HT-29 (cell line): ENCODE measurements at regions not wholly inside any gene's neighbourhood (a gene's known extent, or its start where the extent isn't known, plus 50 kb on each side); places are given as distances from the start of the nearest gene placed in this dataset. TPM values are rescaled to one million over a fixed set of nuclear protein-coding genes. Genes with fewer than 3 reads are reported as not detected.
"Not testable (repeated sequence)": the region's sequence is repeated elsewhere in the genome, so short reads cannot be mapped to it uniquely, and the experiment has no call there.

Experiments
- DNase-seq: peaks from one replicate; pipeline ENCODE4 v3.0.0-alpha.2; 2015; ENCODE audit warnings: low spot score
- small RNA-seq: library from RNA; depleted of rRNA; stranded (forward); fragments of <200 nt; gene quantifications from one replicate; pipeline ENCODE3, GENCODE V24; 2014

DNA sequence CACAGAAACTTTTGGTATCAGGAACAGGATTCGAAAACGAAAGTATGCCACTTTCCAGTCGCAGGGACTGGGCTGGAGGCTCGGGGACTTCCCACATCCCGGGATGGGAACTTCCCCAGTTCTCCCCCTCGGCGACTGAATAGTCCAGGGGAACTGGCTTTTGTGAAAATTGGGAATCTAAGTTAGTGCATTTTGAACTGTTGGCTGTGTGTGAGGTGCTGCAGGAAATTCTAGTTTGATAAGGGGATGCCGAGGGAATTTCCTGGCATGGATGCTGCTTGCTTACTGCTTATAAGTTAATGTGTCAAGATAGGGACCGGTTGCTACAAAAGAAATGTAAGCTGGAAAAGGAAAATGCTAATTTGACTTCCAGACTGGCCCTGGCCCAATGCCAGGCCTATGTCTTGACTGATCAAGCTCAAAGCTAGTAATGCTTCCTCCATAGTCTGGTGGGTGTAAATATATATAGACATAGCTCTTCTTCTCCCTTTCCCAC lies 73.4 kb upstream of the EIF5 start:
- DNase-seq = peak; percentile 50

DNA sequence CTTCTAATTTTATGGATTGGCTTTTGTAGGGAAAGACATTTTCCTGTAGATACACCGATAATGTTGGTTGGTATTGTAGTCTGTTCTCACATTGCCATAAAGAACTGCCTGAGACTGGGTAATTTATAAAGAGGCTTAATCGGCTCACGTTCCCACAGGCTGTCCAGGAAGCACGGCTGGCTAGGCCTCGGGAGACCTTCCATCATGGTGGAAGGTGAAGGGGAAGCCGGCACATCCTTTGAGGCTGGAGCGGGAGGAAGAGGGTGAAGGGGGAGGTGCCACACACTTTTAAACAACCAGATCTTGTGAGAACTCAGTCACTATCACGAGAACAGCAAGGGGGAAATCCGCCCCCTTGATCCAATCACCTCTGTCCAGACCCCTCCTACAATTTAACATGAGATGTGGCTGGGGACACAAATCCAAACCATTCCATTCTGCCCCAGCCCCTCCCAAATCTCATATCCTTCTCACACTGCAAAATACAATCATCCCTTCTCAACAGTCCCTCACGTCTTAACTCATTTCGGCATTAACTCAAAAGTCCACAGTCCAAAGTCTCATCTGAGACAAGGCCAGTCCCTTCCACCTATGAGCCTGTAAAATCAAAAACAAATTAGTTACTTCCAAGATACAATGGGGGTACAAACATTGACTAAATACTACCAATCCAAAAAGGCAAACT lies 66.7 kb upstream of the EIF5 start:
- no peak for DNase-seq

- no peak for DNase-seq
These were observed 62.8 kb upstream of the EIF5 start for GRCh38 chr14:103271189-103271588.

DNA sequence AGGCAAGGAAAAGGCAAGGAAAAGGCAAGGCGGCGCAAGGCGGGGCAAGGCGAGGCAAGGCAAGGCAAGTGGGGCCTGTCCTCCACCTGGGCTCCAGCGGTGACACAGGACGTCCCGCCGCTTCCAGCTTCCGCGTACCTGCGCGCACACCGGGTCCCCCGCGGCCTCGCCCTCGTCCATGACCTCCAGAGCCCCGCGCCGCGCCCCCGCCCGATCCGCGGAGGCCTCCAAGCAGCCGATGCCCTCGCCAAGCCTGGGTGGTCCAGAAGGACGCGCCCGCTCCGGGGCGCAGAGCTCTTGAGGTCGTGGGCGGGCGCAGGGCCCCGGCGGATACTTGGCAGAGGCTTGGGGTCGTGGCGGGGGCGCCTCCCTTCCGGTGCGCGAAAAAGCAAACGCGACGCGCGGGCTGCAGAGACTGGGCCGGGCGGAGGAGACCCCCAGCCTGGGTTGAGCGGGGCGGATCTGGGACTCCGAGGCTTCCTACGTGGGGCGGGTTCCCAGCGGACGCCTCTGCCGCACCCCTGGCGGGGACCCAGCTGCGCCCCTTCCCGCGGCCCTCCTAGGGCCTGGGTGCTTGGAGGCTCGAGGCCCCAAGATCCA lies 60.8 kb upstream of the EIF5 start:
- no peak for DNase-seq

DNA sequence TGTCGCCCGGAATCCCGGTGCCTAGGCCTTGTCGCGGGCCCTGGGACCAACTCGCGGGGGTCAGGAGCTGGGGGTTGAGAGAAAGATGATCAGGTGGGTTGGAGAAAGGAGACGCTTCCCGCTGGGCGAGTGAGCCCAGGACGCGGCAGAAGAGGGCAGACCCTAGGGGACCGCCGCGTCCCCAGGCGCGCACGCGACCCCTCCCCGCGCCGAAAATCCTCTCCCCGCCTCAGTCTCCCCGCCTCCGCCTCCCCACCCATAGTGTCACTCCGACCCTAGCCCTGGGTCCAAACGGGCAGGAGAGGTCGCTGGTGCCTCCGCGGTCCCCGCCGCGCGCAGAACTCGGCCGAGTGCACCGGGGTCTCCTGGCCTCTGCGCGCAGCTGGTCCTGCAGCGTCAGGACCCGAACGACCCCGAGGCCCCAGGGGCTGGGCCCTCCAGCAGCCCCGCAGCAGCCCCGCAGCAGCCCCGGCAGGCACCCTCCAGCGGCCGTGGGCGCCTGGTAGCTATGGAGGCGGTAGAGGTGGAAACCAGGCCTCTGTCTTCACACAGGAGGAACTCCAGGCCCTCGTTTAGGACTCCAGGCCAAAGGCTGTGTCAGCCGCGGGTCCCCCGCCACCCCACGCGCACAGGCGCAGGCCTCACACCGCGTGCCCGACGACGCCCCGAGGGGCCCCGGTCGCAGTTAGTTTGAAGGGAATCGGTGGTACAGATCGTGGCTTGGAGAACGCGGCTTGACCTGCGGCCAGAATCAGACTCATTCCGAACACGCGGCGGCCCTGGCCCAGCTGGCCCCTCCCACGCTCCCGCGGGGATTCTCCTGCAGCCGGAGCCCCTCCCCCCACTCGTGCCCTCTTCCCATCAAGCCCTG lies 60.1 kb upstream of the EIF5 start:
- no peak for DNase-seq

DNA sequence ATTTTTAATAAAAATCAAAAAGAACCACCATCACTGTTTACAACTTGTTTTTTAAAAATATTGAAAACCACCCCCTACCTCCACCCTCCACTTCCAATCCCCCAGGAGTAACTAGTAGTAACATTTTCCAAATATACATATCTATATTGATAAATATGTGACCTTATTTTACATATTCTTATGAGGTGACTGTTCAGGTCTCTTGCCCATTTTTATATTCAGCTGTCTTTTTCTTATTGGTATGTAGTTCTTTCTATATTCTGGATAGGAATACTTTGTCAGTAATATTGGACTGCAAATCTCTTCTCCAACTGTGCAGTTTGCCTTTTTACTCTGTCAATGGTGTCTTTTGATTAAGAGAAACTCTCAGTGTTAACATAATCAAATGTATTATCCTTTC lies 59.0 kb upstream of the EIF5 start:
- no peak for DNase-seq

DNA sequence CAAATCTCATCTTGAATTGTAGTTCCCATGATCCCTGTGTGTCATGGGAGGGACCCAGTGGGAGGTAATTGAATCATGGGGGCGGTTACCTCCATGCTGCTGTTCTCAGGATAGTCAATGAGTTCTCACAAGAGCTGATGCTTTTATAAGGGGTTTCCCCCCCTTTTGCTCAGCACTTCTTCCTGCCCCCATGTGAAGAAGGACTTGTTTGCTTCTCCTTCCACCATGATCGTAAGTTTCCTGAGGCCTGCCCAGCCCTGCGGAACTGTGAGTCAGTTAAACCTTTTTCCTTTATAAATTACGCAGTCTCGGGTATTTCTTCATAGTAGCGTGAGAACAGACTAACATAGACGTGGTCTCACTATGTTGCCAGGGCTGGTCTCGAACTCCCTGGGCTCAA lies 56.1 kb upstream of the EIF5 start:
- no peak for DNase-seq

DNA sequence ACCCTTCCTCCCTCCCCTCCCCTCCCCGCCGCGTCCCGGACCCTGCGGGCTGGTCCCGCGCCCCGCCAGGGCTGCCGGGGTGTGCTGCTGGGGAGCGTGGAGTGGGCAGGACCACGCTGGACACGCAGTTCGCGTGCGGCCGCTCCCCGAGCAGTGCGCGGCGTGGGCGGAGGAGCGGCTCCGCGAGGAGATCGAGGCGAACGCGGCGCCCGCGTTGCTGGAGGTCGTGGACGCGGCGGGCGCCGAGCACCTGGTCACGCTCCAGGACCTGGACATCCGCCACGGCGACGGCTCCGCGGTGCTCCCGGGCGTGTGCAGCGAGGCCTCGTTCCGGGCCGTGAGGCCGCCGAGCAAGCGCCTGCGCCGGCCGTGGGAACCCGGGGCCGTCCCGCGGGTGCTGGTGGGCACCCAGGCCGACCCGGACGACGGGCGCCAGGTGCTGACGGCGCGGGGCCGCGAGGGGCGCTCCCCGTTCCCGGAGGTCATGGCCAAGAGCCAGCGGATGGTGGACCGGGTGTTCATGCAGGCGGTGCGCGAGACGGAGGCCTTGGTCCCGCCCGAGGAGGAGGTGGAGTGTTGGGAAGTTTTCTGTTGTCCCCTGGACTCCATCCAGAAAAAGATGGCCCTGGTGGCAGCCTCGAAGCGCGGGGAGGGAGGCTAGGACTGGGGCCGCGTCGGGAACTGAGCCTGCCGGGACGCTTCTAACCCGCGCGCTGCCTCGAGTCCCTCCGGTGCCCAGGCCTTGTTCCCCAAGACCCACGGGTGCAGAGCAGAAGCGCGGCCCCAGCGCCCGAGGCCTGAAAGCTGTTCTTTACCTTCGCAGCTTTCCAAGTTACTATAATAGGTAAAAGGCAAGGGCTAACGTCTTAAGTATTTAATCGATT lies 54.7 kb upstream of the EIF5 start:
- no peak for DNase-seq

- no peak for DNase-seq
These were observed 53.6 kb upstream of the EIF5 start for GRCh38 chr14:103280278-103280928.

- DNase-seq = peak; percentile 30
These were observed 52.4 kb upstream of the EIF5 start for GRCh38 chr14:103281496-103282231.

- not testable (repeated sequence) for DNase-seq
These were observed 51.7 kb upstream of the EIF5 start for GRCh38 chr14:103282309-103282708.

GRCh38 chr14:103282932-103283331 lies 51.1 kb upstream of the EIF5 start:
- no peak for DNase-seq

DNA sequence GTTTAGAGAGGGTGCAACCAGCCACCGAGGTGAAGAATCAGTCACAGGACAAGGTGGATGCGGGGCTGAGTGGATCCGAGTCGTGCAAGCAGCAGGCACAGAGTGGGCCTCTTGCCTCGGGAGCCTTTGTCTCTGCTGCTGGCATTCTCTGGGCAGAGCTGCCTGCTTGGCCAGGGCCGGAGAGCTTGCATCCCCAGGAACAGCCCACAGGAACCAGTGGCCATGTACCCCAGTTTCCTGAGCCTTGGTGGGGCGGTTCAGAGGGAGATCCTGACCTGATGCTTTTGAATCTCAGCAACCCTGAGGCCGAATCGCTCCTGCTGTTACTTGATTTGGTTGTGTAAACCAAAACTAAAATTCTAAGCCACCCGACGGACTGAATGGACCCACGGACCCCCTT lies 50.1 kb upstream of the EIF5 start:
- no peak for DNase-seq

Small RNAs in the stretch of these regions (small RNA-seq; reads per million reads assigned to genes)
- not detected for gene AL161669.2
